Brain microvascular endothelial cell (primary cell): ENCODE measurements at regions not wholly inside any gene's neighbourhood (a gene's known extent, or its start where the extent isn't known, plus 50 kb on each side); places are given as distances from the start of the nearest gene placed in this dataset.
A peak's percentile ranks its signal among the peaks of the same experiment; 100 is the strongest.

Experiments
- DNase-seq: peaks from one replicate; pipeline ENCODE4 v3.0.0-alpha.2; 2020
- H3K27ac ChIP-seq: fragments of 250-450 bp; sonication (Bioruptor Pico); 2 replicates; pipeline ENCODE4 v1.5.1; 2020; ENCODE audit warnings: mild to moderate bottlenecking, moderate library complexity
- H3K27me3 ChIP-seq: fragments of 250-450 bp; sonication (Bioruptor Pico); replicated peaks from 2 replicates; pipeline ENCODE4 v1.5.1; 2020; ENCODE audit warnings: mild to moderate bottlenecking
- H3K36me3 ChIP-seq: fragments of 250-450 bp; sonication (Bioruptor Pico); replicated peaks from 2 replicates; pipeline ENCODE4 v1.5.1; 2020; ENCODE audit warnings: mild to moderate bottlenecking
- H3K4me3 ChIP-seq: 2 replicates; pipeline ENCODE4 v1.5.1; 2011; ENCODE audit warnings: low read depth, mild to moderate bottlenecking, control low read depth, low read length, moderate library complexity
- in situ Hi-C: cut with HindIII; loops from 2 replicates; pipeline ENCODE4 v1.10.0; 2017; ENCODE audit warnings: low sequenced_read_pairs, low pct_ligation_motif_present
- TF ChIP-seq, protein P1 (sequence below): IDR thresholded peaks from 2 replicates; pipeline ENCODE4 v1.5.1; 2011; ENCODE audit warnings: low read depth, mild to moderate bottlenecking, moderate library complexity, low read length, control low read depth, inconsistent platforms; ENCODE audit errors: missing control alignments

DNA sequence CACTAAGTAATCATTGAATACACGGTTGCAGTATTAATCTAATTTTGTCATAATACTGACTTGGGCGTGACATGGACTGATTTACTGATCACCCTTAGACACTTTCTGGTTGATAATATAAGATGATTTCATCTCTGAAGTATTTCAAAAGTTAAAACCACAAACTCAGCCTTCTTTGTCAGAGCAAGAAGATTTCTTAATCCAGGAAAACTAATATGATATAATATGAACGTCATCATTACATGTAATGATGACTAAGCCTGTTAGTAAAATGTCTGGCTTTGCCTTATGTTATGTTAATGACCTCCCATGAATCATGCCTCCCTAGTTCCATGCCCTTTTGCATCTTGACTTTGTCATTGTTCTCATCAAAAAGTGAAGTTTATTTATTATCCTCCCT, 1325.0 kb upstream of the CDH2 start:
- Histone ChIP-seq H3K36me3 (no peaks in the 10 kb centered on the region), H3K4me3 (no peak overlapping the region), H3K27ac (peak overlapping the region; percentile 45), H3K27me3 (no peaks in the 10 kb centered on the region)
- peak; percentile 2 for DNase-seq
- in situ Hi-C loops = no loop called here
- TF ChIP-seq, protein P1, sequence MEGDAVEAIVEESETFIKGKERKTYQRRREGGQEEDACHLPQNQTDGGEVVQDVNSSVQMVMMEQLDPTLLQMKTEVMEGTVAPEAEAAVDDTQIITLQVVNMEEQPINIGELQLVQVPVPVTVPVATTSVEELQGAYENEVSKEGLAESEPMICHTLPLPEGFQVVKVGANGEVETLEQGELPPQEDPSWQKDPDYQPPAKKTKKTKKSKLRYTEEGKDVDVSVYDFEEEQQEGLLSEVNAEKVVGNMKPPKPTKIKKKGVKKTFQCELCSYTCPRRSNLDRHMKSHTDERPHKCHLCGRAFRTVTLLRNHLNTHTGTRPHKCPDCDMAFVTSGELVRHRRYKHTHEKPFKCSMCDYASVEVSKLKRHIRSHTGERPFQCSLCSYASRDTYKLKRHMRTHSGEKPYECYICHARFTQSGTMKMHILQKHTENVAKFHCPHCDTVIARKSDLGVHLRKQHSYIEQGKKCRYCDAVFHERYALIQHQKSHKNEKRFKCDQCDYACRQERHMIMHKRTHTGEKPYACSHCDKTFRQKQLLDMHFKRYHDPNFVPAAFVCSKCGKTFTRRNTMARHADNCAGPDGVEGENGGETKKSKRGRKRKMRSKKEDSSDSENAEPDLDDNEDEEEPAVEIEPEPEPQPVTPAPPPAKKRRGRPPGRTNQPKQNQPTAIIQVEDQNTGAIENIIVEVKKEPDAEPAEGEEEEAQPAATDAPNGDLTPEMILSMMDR = no peak

DNA sequence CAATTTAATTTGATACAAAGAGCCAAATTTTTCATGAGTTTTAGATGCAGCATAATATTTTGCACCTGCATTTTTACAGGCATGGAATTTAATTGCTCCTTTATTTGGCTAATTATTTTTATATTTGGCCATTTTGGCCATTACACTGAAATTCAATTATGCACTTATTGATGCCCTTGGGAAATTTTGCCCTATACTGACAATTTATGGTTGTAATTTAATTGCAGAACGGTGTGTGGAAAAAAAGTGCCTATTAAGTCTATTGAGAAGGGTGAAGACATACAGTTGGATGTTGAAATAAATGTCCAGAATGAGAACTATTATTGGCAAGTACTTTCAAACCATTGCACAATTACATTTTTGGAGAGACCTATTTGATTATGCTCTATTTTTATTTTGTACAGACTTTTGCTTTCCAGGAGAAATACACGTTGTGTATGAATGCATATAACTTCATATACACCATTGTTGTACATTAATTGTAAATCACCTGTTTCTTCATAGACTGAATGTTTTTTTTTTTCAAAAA, 1319.3 kb upstream of the CDH2 start:
- H3K4me3 ChIP-seq = no peak overlapping the region
- H3K27me3 ChIP-seq = no peaks in the 10 kb centered on the region
- TF ChIP-seq, protein P1 = no peak
- in situ Hi-C loops = no loop called here
- DNase-seq = no peak
- no peak overlapping the region for H3K27ac ChIP-seq
- no peaks in the 10 kb centered on the region for H3K36me3 ChIP-seq

DNA sequence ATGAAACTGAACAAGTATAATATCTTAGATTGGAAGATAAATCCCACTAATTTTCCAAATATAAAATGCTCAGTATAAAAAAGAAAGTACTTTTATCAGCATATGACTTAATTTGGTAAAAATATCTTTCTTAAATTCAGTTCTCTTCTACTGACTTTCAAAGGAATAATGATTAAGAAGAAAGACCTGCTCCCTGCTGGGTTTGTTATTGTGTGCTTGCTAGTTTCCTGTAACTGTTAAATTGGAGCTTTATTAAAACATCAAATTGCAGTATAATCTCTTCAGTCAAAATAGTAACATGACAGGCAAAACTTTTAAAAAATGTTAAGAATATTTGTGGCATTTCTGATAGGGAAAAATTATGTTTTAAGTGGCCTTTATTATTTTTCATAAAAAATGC, 1317.4 kb upstream of the CDH2 start:
- TF ChIP-seq, protein P1 = no peak
- Histone ChIP-seq H3K4me3 (no peak overlapping the region), H3K36me3 (no peaks in the 10 kb centered on the region), H3K27me3 (no peaks in the 10 kb centered on the region), H3K27ac (no peak overlapping the region)
- no peak for DNase-seq
- in situ Hi-C loops = no loop called here

DNA sequence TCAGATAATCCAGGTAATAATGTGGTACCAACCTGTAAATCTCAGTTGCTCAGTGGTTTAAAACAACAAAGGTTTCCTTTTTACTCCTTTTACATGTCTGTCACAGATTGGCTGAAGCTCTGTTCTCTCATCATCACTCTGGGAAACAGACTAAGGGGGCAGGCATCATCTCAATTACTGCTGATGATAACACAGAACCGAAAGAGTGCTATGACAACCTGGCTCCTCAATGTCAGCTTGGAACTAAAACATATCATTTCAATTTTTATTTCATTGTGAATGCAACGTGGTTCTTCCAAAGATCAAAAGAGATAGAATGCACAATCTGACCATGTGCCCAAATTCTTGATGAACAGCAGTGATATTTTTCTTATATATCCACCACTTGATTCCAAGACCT, 1315.0 kb upstream of the CDH2 start:
- no peak for DNase-seq
- TF ChIP-seq, protein P1 = no peak
- no peak overlapping the region for H3K4me3 ChIP-seq
- in situ Hi-C loops = no loop called here
- no peaks in the 10 kb centered on the region for H3K27me3 ChIP-seq
- no peak overlapping the region for H3K27ac ChIP-seq
- no peaks in the 10 kb centered on the region for H3K36me3 ChIP-seq

DNA sequence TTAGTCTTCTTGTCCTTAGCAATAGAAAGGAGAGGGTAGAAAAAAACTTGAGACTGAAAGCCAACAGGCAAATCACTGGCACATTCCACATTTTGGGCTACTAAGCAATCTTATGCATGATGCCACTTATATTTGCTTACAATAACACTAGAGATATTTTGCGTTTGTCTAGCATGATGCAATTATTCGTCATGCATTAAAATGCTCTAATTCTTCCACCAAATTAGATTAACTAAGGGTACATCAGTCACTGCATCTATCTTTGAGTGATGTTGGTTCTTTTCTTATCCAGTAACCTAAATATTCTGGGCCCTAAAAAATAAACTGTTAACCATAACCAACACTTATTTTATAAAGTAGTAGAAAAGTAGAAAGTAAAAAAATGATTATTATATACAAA, 1311.7 kb upstream of the CDH2 start:
- Histone ChIP-seq H3K27ac (no peak overlapping the region), H3K36me3 (no peaks in the 10 kb centered on the region), H3K27me3 (no peaks in the 10 kb centered on the region), H3K4me3 (no peak overlapping the region)
- in situ Hi-C loops = no loop called here
- TF ChIP-seq, protein P1 = no peak
- DNase-seq = no peak

DNA sequence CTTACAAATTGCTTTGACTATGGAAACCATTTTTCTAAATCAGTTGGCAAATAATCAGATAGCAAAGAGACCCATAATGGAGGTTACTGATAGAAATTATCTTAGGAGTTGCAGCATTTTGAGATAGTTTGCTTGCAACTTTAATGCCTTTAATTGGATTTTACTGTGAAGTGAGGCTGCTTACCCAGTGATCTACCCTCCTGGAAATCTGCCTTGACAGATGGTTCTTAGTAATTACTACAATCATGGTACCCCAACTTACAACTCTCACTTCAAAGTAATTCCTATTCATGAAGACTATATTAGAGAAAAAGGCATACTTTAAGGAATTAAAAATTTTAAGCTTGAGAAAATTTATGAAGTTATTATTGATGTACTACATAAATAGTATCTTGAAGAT, 1288.6 kb upstream of the CDH2 start:
- H3K4me3 ChIP-seq = no peak overlapping the region
- in situ Hi-C loops = no loop called here
- H3K27me3 ChIP-seq = no peaks in the 10 kb centered on the region
- TF ChIP-seq, protein P1 = no peak
- no peaks in the 10 kb centered on the region for H3K36me3 ChIP-seq
- no peak for DNase-seq
- H3K27ac ChIP-seq = no peak overlapping the region
